Suppressor macrophage (primary cell): ENCODE measurements at regions not wholly inside any gene's neighbourhood (a gene's known extent, or its start where the extent isn't known, plus 50 kb on each side); places are given as distances from the start of the nearest gene placed in this dataset.
"Not testable (repeated sequence)": the region's sequence is repeated elsewhere in the genome, so short reads cannot be mapped to it uniquely, and the experiment has no call there.

ENCODE experiments used
- DNase-seq, 4 experiments: peaks; one replicate each; pipeline ENCODE4 v3.0.0-alpha.2; 2020 to 2022

DNA sequence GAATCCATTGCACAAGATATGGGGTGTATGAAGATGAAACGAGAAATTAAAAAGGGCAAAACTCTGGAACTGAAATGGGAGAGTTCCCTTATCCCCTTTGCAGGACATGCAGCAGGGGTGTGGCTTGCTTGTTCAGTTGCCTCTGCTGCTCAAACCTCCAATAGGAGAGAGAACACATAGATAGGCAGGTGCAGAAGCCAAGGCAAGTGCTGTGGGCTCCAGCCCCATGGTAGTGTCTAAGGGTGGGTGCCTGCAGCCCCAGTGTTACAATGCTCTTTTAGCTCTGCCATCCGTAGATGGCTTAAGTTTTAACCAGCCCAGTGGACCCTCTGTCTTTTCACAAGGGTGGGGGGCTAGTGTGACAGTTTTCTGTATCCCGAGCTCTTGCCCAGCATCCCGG is 69.7 kb downstream of the CMAS start:
- DNase-seq: no peak

DNA sequence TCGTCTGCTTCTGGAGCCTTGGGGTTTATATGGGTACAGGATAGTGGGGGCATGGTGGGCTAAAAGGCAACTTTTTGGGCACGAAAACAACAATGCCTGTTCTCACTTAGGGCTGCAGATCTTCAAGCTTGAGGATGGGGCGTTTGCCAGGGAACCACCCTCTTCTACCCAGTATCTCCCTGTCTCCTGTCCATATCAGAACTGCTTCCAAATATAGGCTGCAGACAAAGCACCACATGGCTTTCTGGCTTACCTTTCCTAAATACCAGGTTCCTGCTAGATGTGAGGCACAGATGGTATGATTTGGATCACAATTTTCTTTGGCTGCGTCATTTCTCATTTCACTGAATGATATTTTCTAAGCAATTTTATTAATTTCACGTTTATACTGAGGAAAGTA is 70.4 kb downstream of the CMAS start:
- no peak for DNase-seq

DNA sequence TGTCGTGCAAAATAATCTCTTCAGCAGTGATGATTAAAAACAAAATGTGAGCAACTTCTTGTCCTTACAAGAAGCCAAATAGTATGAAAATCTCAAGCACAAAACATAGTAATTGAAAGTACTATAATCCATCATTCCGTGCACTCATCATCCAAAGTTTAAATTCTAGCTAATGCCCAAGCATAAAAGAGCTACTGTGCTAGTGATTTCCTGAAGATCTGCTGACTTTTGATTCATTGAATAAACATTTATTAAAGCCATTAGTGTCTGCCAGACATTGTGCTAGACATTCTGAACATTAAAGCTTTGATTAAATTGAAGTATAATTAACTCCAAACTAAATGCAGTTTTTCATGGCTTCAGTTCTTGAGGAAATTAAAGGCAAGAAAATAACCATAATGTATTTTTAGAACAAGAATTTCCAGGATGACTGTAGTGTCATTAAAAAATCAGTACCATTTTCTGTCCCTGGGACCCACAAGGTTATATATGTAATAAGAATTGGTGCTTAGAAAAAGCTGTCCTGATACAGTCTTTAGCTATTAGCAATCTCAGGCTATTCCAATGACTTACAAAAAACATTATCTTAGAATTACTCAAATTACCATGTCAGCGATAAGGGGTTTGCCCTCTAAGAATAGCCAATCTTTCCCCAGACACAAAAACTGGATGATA is 71.7 kb downstream of the CMAS start:
- DNase-seq: no peak

DNA sequence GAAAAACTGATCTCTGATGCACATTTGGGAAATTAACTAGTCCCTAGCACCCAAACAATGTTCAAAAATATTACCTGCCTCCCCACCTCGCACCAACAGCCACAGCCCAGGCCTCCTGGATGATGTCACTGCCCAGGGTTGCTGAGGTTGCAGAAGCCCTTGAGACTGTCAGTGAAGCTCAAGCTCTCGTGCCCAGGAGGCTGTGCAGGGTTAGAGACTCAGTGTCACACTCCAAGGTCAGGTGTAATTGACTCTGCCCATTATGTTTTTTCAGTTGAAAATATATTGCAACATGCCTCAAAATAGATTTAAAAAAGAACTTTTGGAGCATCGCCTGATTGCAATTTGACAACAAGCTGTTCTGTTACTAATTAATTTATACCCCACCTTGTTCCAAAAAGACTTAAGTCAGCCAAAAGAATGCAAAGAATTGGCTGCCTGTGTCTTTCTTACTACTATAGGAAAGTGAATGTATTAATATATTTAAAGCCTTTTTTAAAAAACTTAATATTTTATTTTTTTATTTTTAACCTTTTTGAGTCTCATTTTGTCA is 72.3 kb downstream of the CMAS start:
- no peak for DNase-seq

DNA sequence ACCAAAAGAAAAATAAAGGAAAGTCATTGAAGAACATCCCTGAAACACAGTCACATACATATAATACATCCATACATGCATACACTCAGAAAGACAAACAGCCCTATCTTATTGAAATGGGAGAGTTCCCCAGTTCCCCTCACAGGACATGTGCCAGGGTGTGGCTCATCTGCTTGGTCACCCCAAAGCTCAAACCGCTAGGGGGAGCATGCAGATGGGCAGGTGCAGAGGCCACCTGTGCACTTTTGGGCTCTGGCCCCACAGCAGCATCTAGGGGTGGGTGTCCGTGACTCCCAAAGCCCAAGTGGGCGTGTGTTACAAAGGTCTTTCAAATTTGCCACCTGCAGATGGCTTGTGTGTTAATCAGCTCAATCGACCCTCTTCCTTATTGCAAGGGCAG is 75.2 kb downstream of the CMAS start:
- peak in 2 of 4 experiments; percentile 9 to 33 for DNase-seq

DNA sequence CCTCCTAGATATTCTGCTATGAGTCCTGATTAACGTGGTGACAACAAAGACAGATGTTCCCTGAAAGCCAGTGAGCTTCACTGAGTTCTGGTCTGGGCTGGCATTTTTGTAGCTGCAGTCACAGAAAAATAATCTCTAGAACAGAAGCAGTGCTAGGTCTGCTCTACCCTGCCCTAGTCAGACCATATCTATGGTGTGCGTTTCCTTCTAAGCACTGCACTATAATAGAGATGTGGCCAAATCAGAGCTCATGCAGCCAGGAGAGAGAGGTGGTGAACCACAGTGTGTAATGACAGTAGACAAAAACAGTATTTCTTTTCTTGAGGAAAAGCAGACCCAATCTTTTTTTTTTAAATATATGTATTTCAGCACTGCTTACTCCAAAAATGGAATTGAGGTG is 76.3 kb downstream of the CMAS start:
- no peak for DNase-seq

DNA sequence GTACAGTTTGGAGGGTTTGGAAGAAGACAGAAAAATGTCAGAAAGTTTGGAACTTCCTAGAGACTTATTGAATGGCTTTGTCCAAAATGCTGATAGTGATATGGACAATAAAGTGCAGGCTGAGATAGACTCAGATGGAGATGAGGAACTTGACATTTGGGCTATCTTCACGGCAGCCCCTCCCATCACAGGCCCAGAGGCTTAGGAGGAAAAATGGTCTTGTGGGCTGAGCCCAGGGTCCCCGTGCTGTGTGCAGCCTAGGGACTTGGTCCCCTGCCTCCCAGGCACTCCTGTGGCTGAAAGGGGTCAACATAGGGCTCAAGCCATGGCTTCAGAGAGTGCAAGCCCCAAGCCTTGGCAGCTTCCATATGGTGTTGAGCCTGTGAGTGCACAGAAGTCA is 79.0 kb downstream of the CMAS start:
- DNase-seq: no peak

DNA sequence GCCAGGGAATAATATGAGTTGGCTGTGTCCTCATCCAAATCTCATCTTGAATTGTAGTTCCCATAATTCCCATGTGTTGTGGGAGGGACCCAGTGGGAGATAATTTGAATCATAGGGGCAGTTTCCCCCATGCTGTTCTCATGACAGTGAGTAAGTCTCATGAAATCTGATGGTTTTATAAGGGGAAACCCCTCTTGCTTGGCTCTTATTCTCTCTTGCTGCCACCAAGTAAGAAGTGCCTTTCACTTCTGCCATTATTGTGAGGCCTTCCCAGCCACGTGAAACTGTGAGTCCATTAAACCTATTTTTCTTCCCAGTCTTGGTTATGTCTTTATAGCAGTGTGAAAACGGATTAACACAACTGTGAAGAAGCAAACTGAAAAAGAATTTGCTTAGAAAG is 80.1 kb downstream of the CMAS start:
- DNase-seq: peak in 3 of 4 experiments; percentile 19 to 46 (median 25)

DNA sequence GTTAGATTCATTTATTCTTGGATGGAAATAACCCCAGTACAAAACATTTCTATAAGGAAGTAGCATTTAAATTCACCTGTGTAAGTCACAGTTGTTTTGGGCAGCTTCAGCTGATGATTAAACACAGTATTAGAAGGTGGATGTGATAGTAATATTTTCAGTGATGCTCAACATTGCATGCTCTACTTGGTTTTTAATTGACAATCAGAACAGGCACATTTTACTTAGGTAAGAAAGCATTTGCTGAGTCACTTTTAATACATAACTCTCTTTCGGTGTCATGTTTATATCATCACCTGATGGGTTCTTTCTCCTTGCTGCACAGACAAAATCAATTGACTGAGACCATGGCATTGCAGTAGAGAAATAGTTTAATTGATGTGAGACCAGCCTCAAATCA is 80.7 kb downstream of the CMAS start:
- no peak for DNase-seq

DNA sequence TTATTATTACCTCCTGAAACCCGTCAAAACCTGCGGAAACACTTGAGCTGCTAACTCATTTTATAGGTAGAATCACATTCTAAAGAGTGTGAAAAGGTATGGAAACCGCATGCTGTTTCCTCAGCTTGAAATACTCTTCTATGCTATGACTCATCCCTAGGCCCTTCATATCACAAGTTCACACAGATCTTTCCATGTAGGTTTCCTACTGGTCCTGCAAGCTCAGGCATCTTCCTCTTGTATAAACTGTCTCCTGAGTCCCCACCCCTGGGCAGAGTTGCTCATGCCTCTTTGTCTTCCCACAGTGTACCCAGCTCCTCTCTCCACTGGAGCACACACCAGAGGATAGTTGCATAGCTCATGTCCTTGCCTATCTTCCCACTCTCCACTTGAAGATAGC is 84.7 kb downstream of the CMAS start:
- no peak for DNase-seq

DNA sequence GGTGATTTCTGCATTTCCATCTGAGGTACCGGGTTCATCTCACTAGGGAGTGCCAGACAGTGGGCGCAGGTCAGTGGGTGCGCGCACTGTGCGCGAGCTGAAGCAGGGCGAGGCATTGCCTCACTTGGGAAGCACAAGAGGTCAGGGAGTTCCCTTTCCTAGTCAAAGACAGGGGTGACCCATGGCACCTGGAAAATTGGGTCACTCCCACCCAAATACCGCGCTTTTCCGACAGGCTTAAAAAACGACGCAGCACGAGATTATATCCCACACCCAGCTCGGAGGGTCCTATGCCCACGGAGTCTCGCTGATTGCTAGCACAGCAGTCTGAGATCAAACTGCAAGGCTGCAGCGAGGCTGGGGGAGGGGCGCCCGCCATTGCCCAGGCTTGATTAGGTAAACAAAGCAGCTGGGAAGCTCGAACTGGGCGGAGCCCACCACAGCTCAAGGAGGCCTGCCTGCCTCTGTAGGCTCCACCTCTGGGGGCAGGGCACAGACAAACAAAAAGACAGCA is 90.6 kb downstream of the CMAS start:
- not testable (repeated sequence) for DNase-seq
